ENCODE measurements at regions not wholly inside any gene's neighbourhood (a gene's known extent, or its start where the extent isn't known, plus 50 kb on each side); places are given as distances from the start of the nearest gene placed in this dataset.

DNA sequence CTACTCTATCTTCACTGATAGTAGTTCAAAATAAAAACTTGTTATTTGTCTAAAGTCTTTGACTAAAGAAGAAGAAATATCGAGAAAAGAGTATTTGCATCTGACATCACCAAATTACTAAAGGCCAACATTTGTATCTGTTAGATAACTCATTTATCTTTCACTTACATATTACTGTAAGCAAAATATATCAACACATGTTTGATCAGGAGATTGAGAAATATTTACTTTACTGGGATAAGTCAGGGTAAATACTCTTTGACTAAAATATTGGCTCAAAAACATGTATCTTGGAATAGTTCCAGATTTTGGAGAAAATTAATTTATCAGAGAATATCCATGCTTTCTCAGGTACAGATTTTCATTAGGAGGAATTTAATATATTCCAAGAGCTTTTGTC lies 306.0 kb downstream of the TENT5A start:
- H3K4me1 ChIP-seq (ENCODE audit: insufficient read depth, insufficient read length): no peaks in the 10 kb centered on the region
- H3K9ac ChIP-seq (ENCODE audit: insufficient read length, low read depth): no peak overlapping the region
- no peaks in the 10 kb centered on the region for H3K9me3 ChIP-seq (ENCODE audit: insufficient read depth, low read length)

GRCh38 chr6:81439417-81439816 lies 313.1 kb downstream of the TENT5A start:
- DNase-seq (ENCODE audit: low read depth, low spot score): no peak
- Histone ChIP-seq H3K36me3 (ENCODE audit: insufficient read depth, insufficient read length, low read length) (no peaks in the 10 kb centered on the region), H3K4me1 (ENCODE audit: insufficient read depth, insufficient read length) (no peaks in the 10 kb centered on the region), H3K9me3 (ENCODE audit: insufficient read depth, low read length) (peaks cover 18% of the 10 kb centered on the region), H3K27me3 (ENCODE audit: insufficient read depth, insufficient read length) (no peaks in the 10 kb centered on the region), H3K9ac (ENCODE audit: insufficient read length, low read depth) (no peak overlapping the region), H3K4me3 (ENCODE audit: insufficient read length, low read depth) (no peak overlapping the region)
- no peak for TF ChIP-seq ZNF274 (IDR thresholded peaks at IDR 0.05; ENCODE audit: low read depth, low read length)
- TF ChIP-seq YY1 (IDR thresholded peaks at IDR 0.05; ENCODE audit: insufficient read depth, insufficient read length): no peak
- no peak for TF ChIP-seq SUZ12 (IDR thresholded peaks at IDR 0.05; ENCODE audit: extremely low read depth, insufficient read depth, insufficient read length)

More for the DNA sequence above, 306.0 kb downstream of the TENT5A start:
- Histone ChIP-seq H3K36me3 (ENCODE audit: insufficient read depth, insufficient read length, low read length) (no peaks in the 10 kb centered on the region), H3K4me3 (ENCODE audit: insufficient read length, low read depth) (no peak overlapping the region), H3K27me3 (ENCODE audit: insufficient read depth, insufficient read length) (no peaks in the 10 kb centered on the region)
- TF ChIP-seq SUZ12 (IDR thresholded peaks at IDR 0.05; ENCODE audit: extremely low read depth, insufficient read depth, insufficient read length): no peak
- TF ChIP-seq ZNF274 (IDR thresholded peaks at IDR 0.05; ENCODE audit: low read depth, low read length): no peak
- TF ChIP-seq YY1 (IDR thresholded peaks at IDR 0.05; ENCODE audit: insufficient read depth, insufficient read length): no peak
- no peak for DNase-seq (ENCODE audit: low read depth, low spot score)

DNA sequence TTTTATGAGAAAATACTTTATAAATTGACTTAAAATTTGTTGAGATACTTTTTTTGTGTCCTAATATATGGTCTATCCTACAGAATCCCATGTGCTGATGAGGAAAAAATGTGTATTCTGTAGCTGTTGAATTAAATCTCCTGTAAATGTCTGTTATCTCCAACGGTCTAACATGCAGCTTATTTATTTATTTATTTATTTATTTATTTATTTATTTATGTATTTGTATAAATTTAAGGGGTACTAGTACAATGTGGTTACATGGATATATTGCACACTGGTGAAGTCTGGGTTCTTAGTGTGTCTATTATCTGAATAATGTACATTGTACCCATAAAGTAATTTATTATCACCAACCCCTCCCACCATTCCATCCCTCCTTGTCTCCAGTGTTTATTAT lies 315.5 kb downstream of the TENT5A start:
- TF ChIP-seq ZNF274 (IDR thresholded peaks at IDR 0.05; ENCODE audit: low read depth, low read length): no peak
- H3K4me3 ChIP-seq (ENCODE audit: insufficient read length, low read depth): no peak overlapping the region
- DNase-seq (ENCODE audit: low read depth, low spot score): no peak
- H3K9me3 ChIP-seq (ENCODE audit: insufficient read depth, low read length): peaks cover 18% of the 10 kb centered on the region
- H3K27me3 ChIP-seq (ENCODE audit: insufficient read depth, insufficient read length): no peaks in the 10 kb centered on the region
- H3K9ac ChIP-seq (ENCODE audit: insufficient read length, low read depth): no peak overlapping the region
- H3K36me3 ChIP-seq (ENCODE audit: insufficient read depth, insufficient read length, low read length): no peaks in the 10 kb centered on the region
- no peaks in the 10 kb centered on the region for H3K4me1 ChIP-seq (ENCODE audit: insufficient read depth, insufficient read length)

DNA sequence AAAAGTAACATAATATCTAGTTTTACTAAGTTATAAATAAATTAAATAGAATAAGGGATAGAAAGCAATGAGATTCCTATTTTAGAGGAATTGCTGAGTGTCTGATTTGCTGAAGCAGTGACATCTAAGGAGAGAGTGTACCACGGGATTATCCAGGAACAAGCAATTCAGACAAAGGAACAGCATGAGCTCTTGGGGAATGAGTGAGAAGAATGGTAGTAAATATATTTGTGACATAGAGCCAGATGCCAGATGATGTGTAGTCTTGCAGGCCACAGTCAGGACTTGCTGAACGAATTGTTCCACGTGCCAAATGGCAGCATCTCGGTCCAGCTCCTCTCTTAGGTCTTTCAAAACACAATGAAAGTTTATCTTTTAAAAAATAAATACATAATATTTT lies 339.2 kb downstream of the TENT5A start:
- H3K9me3 ChIP-seq (ENCODE audit: insufficient read depth, low read length): no peaks in the 10 kb centered on the region
- no peak for DNase-seq (ENCODE audit: low read depth, low spot score)
- H3K4me1 ChIP-seq (ENCODE audit: insufficient read depth, insufficient read length): no peaks in the 10 kb centered on the region
- H3K27me3 ChIP-seq (ENCODE audit: insufficient read depth, insufficient read length): no peaks in the 10 kb centered on the region
- no peaks in the 10 kb centered on the region for H3K36me3 ChIP-seq (ENCODE audit: insufficient read depth, insufficient read length, low read length)
- TF ChIP-seq ZNF274 (IDR thresholded peaks at IDR 0.05; ENCODE audit: low read depth, low read length) (no peak), SUZ12 (IDR thresholded peaks at IDR 0.05; ENCODE audit: extremely low read depth, insufficient read depth, insufficient read length) (no peak), YY1 (IDR thresholded peaks at IDR 0.05; ENCODE audit: insufficient read depth, insufficient read length) (no peak)
- H3K9ac ChIP-seq (ENCODE audit: insufficient read length, low read depth): no peak overlapping the region
- H3K4me3 ChIP-seq (ENCODE audit: insufficient read length, low read depth): no peak overlapping the region

DNA sequence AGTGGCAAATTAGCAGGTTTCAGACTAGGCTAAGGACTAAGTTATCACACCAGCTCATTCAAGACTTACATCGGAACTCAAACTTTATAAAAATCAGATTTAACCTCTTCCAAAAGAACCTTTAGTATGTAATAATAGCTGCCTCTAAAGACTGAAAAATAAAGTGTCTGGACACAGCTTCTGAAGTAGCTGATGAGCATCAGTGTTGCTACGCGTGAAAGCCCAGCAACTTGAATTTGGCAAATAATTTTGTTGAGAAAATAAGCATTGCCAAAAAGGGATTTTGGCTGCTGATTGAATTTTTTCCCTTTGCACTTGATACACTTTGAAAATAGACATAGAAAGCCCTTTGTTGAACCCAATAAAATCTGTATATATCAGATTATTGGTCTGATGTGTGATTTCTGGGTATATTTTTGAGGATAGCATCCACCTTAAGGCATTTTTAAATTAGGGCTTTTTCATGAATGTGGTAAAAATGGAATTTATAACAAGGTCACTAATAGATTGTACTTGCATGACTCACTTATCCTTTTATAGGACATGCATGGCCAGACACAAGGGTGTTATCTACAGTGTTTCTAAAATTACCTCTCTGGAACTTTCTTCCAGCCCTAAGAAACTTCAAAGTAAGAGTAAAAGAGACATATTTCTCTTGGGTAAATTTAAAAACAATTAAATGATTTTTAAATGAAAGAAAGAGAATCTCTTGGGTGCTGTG lies 350.4 kb downstream of the TENT5A start:
- H3K4me1 ChIP-seq (ENCODE audit: insufficient read depth, insufficient read length): no peaks in the 10 kb centered on the region
- H3K36me3 ChIP-seq (ENCODE audit: insufficient read depth, insufficient read length, low read length): no peaks in the 10 kb centered on the region
- H3K9ac ChIP-seq (ENCODE audit: insufficient read length, low read depth): no peak overlapping the region
- no peak overlapping the region for H3K4me3 ChIP-seq (ENCODE audit: insufficient read length, low read depth)
- H3K9me3 ChIP-seq (ENCODE audit: insufficient read depth, low read length): no peaks in the 10 kb centered on the region
- no peaks in the 10 kb centered on the region for H3K27me3 ChIP-seq (ENCODE audit: insufficient read depth, insufficient read length)
- DNase-seq (ENCODE audit: low read depth, low spot score): no peak
- TF ChIP-seq ZNF274 (IDR thresholded peaks at IDR 0.05; ENCODE audit: low read depth, low read length) (no peak), YY1 (IDR thresholded peaks at IDR 0.05; ENCODE audit: insufficient read depth, insufficient read length) (no peak), SUZ12 (IDR thresholded peaks at IDR 0.05; ENCODE audit: extremely low read depth, insufficient read depth, insufficient read length) (no peak)

DNA sequence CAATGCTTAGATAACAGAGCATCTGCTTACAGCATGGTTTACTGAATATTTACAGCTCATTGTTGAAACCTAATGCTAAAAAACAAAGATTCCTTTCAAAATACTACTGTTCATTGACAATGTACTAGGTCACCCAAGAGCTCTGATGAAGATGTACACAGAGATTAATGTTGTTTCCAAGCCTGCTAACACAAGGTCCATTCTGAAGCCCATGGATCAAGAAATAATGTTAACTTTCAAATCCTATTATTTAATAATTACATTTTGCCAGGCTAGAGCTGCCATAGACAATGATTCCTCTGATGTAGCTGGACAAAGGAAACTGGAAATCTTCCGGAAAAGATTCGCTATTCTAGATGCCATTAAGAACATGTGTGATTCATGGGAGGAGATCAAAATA lies 355.6 kb downstream of the TENT5A start:
- no peak for DNase-seq (ENCODE audit: low read depth, low spot score)
- H3K4me3 ChIP-seq (ENCODE audit: insufficient read length, low read depth): no peak overlapping the region
- H3K27me3 ChIP-seq (ENCODE audit: insufficient read depth, insufficient read length): no peaks in the 10 kb centered on the region
- peaks cover 16% of the 10 kb centered on the region for H3K9me3 ChIP-seq (ENCODE audit: insufficient read depth, low read length)
- TF ChIP-seq ZNF274 (IDR thresholded peaks at IDR 0.05; ENCODE audit: low read depth, low read length): no peak
- TF ChIP-seq SUZ12 (IDR thresholded peaks at IDR 0.05; ENCODE audit: extremely low read depth, insufficient read depth, insufficient read length): no peak
- TF ChIP-seq YY1 (IDR thresholded peaks at IDR 0.05; ENCODE audit: insufficient read depth, insufficient read length): no peak
- no peaks in the 10 kb centered on the region for H3K36me3 ChIP-seq (ENCODE audit: insufficient read depth, insufficient read length, low read length)
- no peaks in the 10 kb centered on the region for H3K4me1 ChIP-seq (ENCODE audit: insufficient read depth, insufficient read length)
- no peak overlapping the region for H3K9ac ChIP-seq (ENCODE audit: insufficient read length, low read depth)

DNA sequence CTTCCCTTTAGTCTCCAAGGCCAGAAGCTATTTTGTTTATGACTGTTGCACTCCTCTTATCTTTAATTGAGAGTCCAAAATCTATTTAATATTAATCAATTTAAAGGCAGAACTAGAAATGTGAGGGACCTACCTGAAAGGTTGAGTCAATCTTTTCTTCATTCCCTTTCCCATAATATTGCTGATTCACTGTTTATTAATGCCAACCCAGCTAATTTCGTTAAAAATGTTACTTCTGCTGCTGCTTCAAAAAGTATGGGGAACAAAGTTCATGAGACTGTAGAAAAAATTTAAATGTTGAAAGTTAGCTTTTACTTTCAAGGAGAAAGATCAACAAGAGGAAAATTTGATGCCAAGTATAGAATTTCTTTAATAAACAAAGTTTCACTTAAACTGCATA lies 365.3 kb downstream of the TENT5A start:
- Histone ChIP-seq H3K4me1 (ENCODE audit: insufficient read depth, insufficient read length) (no peaks in the 10 kb centered on the region), H3K4me3 (ENCODE audit: insufficient read length, low read depth) (no peak overlapping the region), H3K27me3 (ENCODE audit: insufficient read depth, insufficient read length) (no peaks in the 10 kb centered on the region), H3K36me3 (ENCODE audit: insufficient read depth, insufficient read length, low read length) (no peaks in the 10 kb centered on the region), H3K9me3 (ENCODE audit: insufficient read depth, low read length) (peaks cover 4% of the 10 kb centered on the region; the same call in 1 of the 2 replicates), H3K9ac (ENCODE audit: insufficient read length, low read depth) (no peak overlapping the region)
- TF ChIP-seq SUZ12 (IDR thresholded peaks at IDR 0.05; ENCODE audit: extremely low read depth, insufficient read depth, insufficient read length): no peak
- no peak for TF ChIP-seq YY1 (IDR thresholded peaks at IDR 0.05; ENCODE audit: insufficient read depth, insufficient read length)
- no peak for TF ChIP-seq ZNF274 (IDR thresholded peaks at IDR 0.05; ENCODE audit: low read depth, low read length)
- no peak for DNase-seq (ENCODE audit: low read depth, low spot score)

Data from NT2/D1 (cell line).